H9 (cell line): ENCODE measurements at regions not wholly inside any gene's neighbourhood (a gene's known extent, or its start where the extent isn't known, plus 50 kb on each side); places are given as distances from the start of the nearest gene placed in this dataset.

ENCODE experiments used
- DNase-seq: peaks from one replicate; pipeline ENCODE4 v3.0.0-alpha.2; 2017
- H2AFZ ChIP-seq: one replicate; pipeline ENCODE4 v1.6.1; 2013; ENCODE audit warnings: mild to moderate bottlenecking, low read length, control low read depth, moderate library complexity
- H2AK5ac ChIP-seq: 2 replicates; pipeline ENCODE4 v1.6.1; 2013; ENCODE audit warnings: low read length, control low read depth, mixed read lengths; ENCODE audit not compliant: insufficient read length
- H2BK120ac ChIP-seq: one replicate; pipeline ENCODE4 v1.6.1; 2013; ENCODE audit warnings: low read depth, mild to moderate bottlenecking, low read length, control low read depth, inconsistent platforms; ENCODE audit not compliant: poor library complexity, severe bottlenecking
- H2BK12ac ChIP-seq: 2 replicates; pipeline ENCODE4 v1.6.1; 2013; ENCODE audit warnings: low read length, control low read depth, mixed read lengths, low read depth; ENCODE audit not compliant: insufficient read length
- H2BK15ac ChIP-seq: 2 replicates; pipeline ENCODE4 v1.6.1; 2013; ENCODE audit warnings: low read depth, low read length, control low read depth
- H2BK20ac ChIP-seq: one replicate; pipeline ENCODE4 v1.6.1; 2013; ENCODE audit warnings: low read depth, mild to moderate bottlenecking, low read length, control low read depth, inconsistent platforms; ENCODE audit not compliant: poor library complexity, severe bottlenecking
- H2BK5ac ChIP-seq: 2 replicates; pipeline ENCODE4 v1.6.1; 2013; ENCODE audit warnings: low read length, control low read depth, mixed read lengths; ENCODE audit not compliant: insufficient read length
- H3K14ac ChIP-seq: 2 replicates; pipeline ENCODE4 v1.6.1; 2013; ENCODE audit warnings: low read length, control low read depth; ENCODE audit not compliant: insufficient read depth
- H3K18ac ChIP-seq: 2 replicates; pipeline ENCODE4 v1.6.1; 2013; ENCODE audit warnings: low read depth, mild to moderate bottlenecking, mixed read lengths, low read length, control low read depth; ENCODE audit not compliant: insufficient read length
- H3K23ac ChIP-seq: 2 replicates; pipeline ENCODE4 v1.6.1; 2013; ENCODE audit warnings: low read length, control low read depth, mixed read lengths, low read depth; ENCODE audit not compliant: insufficient read length
- H3K23me2 ChIP-seq: 2 replicates; pipeline ENCODE4 v1.6.1; 2013; ENCODE audit warnings: low read depth, mild to moderate bottlenecking, mixed read lengths, low read length, control low read depth; ENCODE audit not compliant: insufficient read length, poor library complexity, severe bottlenecking
- H3K27ac ChIP-seq: 2 replicates; pipeline ENCODE4 v1.5.1; 2013; ENCODE audit warnings: low read length, control low read depth, mixed read lengths, low read depth; ENCODE audit not compliant: insufficient read length
- H3K27me3 ChIP-seq: 2 replicates; pipeline ENCODE4 v1.6.1; 2013; ENCODE audit warnings: low read length, control low read depth, inconsistent platforms; ENCODE audit not compliant: insufficient read depth
- H3K4ac ChIP-seq: 2 replicates; pipeline ENCODE4 v1.6.1; 2013; ENCODE audit warnings: low read depth, mild to moderate bottlenecking, control low read depth, inconsistent platforms, low read length, moderate library complexity
- H3K4me1 ChIP-seq: 2 replicates; pipeline ENCODE4 v1.6.1; 2013; ENCODE audit warnings: low read length, control low read depth, inconsistent platforms; ENCODE audit not compliant: insufficient read depth
- H3K4me2 ChIP-seq: 2 replicates; pipeline ENCODE4 v1.6.1; 2013; ENCODE audit warnings: low read length, control low read depth, mixed read lengths; ENCODE audit not compliant: insufficient read length, insufficient read depth
- H3K56ac ChIP-seq: 2 replicates; pipeline ENCODE4 v1.6.1; 2013; ENCODE audit warnings: low read depth, mild to moderate bottlenecking, mixed read lengths, low read length, control low read depth; ENCODE audit not compliant: insufficient read length
- H3K79me1 ChIP-seq: 2 replicates; pipeline ENCODE4 v1.6.1; 2013; ENCODE audit warnings: low read depth, mild to moderate bottlenecking, moderate library complexity, low read length, control low read depth, inconsistent platforms; ENCODE audit not compliant: insufficient read depth, poor library complexity, severe bottlenecking
- H3K79me2 ChIP-seq: 2 replicates; pipeline ENCODE4 v1.6.1; 2013; ENCODE audit warnings: low read length, control low read depth, inconsistent platforms; ENCODE audit not compliant: insufficient read depth
- H3K9ac ChIP-seq: 2 replicates; pipeline ENCODE4 v1.6.1; 2013; ENCODE audit warnings: low read length, control low read depth, mixed read lengths; ENCODE audit not compliant: insufficient read length; ENCODE audit errors: extremely low read depth
- H3K9me3 ChIP-seq: one replicate; pipeline ENCODE4 v1.6.1; 2013; ENCODE audit warnings: low read depth, low read length, inconsistent platforms; ENCODE audit not compliant: control insufficient read depth
- H3T11ph ChIP-seq: one replicate; pipeline ENCODE4 v1.6.1; 2013; ENCODE audit warnings: mild to moderate bottlenecking, low read length, control low read depth, inconsistent platforms
- H4K20me1 ChIP-seq: one replicate; pipeline ENCODE4 v1.6.1; 2013; ENCODE audit not compliant: control insufficient read depth, insufficient read length, insufficient read depth
- H4K5ac ChIP-seq: 2 replicates; pipeline ENCODE4 v1.6.1; 2013; ENCODE audit warnings: low read depth, mild to moderate bottlenecking, mixed read lengths, low read length, control low read depth; ENCODE audit not compliant: insufficient read length
- H4K8ac ChIP-seq: replicated peaks from 2 replicates; pipeline ENCODE4 v1.6.1; 2013; ENCODE audit warnings: low read length, control low read depth, mixed read lengths, low read depth; ENCODE audit not compliant: insufficient read length
- H4K91ac ChIP-seq: 2 replicates; pipeline ENCODE4 v1.6.1; 2013; ENCODE audit warnings: low read depth, mild to moderate bottlenecking, moderate library complexity, mixed read lengths, low read length, control low read depth; ENCODE audit not compliant: insufficient read length
- H3K27ac Mint-ChIP-seq, 3 experiments: 2 replicates in 2 of 3; 3 replicates in 1 of 3; pipeline ENCODE4 v1.8.0; 2020 to 2021; ENCODE audit warnings: mixed read lengths in 3 of 3, mild to moderate bottlenecking in 1 of 3, moderate library complexity in 1 of 3
- H3K27me3 Mint-ChIP-seq: 2 replicates; pipeline ENCODE4 v1.8.0; 2021; ENCODE audit warnings: low read depth, mild to moderate bottlenecking, moderate library complexity, mixed read lengths
- H3K36me3 Mint-ChIP-seq, 3 experiments: 2 replicates in 2 of 3; 3 replicates in 1 of 3; pipeline ENCODE4 v1.8.0; 2020 to 2021; ENCODE audit warnings: low read depth in 3 of 3, mixed read lengths in 3 of 3; ENCODE audit not compliant: insufficient read depth in 1 of 3
- H3K4me1 Mint-ChIP-seq, 2 experiments: 2 replicates each; pipeline ENCODE4 v1.8.0; 2020; ENCODE audit warnings: mixed read lengths in 2 of 2
- H3K4me3 Mint-ChIP-seq, 2 experiments: 2 replicates in 1 of 2; 3 replicates in 1 of 2; pipeline ENCODE4 v1.8.0; 2020 to 2021; ENCODE audit warnings: mild to moderate bottlenecking in 2 of 2, mixed read lengths in 2 of 2, moderate library complexity in 1 of 2
- H3K9me3 Mint-ChIP-seq, 2 experiments: 2 replicates in 1 of 2; 3 replicates in 1 of 2; pipeline ENCODE4 v1.8.0; 2020; ENCODE audit warnings: mild to moderate bottlenecking in 2 of 2, mixed read lengths in 2 of 2, moderate library complexity in 1 of 2
- CTCF ChIP-seq: fragments of 200-600 bp; sonication (generic); conservative IDR thresholded peaks from 3 replicates; pipeline ENCODE4 v1.8.0; 2021; ENCODE audit warnings: antibody characterized with exemption, mild to moderate bottlenecking
- WGBS: extraction: QIAGEN DNeasy Blood & Tissue Kit; methylation state at CpG from one replicate; pipeline ENCODE4 v1.1.7; 2013; ENCODE audit warnings: missing lambda C conversion rate, low lambda C conversion rate, mixed read lengths; ENCODE audit not compliant: insufficient read length; ENCODE audit errors: extremely low coverage; 5-methylcytosine and 5-hydroxymethylcytosine counted together

- peaks cover 2% of the 10 kb centered on the region for H3K27me3 Mint-ChIP-seq
- no peak overlapping the region for H4K8ac ChIP-seq
- no peak overlapping the region for H3K4me2 ChIP-seq
- H2BK120ac ChIP-seq, result no peak overlapping the region
- H3K4me1 Mint-ChIP-seq, result no peaks in the 10 kb centered on the region
- no peaks in the 10 kb centered on the region for H3K4me1 ChIP-seq
- H3K18ac ChIP-seq, result no peak overlapping the region
- H3K4ac ChIP-seq, result no peak overlapping the region
- TF ChIP-seq CTCF, result no peak
- H3K27ac ChIP-seq, result no peak overlapping the region
- H2BK5ac ChIP-seq, result no peak overlapping the region
- no peak overlapping the region for H3K4me3 Mint-ChIP-seq
- no peaks in the 10 kb centered on the region for H3K79me1 ChIP-seq
- no peak for DNase-seq
- H2BK20ac ChIP-seq, result no peak overlapping the region
- H2BK15ac ChIP-seq, result no peak overlapping the region
- no peaks in the 10 kb centered on the region for H4K20me1 ChIP-seq
- no peaks in the 10 kb centered on the region for H3K79me2 ChIP-seq
- no peaks in the 10 kb centered on the region for H3K36me3 Mint-ChIP-seq
- H3T11ph ChIP-seq, result no peak overlapping the region
- no peak overlapping the region for H3K9ac ChIP-seq
- no peak overlapping the region for H4K5ac ChIP-seq
- no peak overlapping the region for H3K14ac ChIP-seq
- H3K23ac ChIP-seq, result no peak overlapping the region
- H3K23me2 ChIP-seq, result no peaks in the 10 kb centered on the region
- no peaks in the 10 kb centered on the region for H3K27me3 ChIP-seq
- H3K27ac Mint-ChIP-seq, result no peak overlapping the region
- no peak overlapping the region for H3K56ac ChIP-seq
- WGBS, result no CpG with 5 or more reads among the region's 6 CpGs
- no peak overlapping the region for H2AK5ac ChIP-seq
- H3K9me3 ChIP-seq, result no peaks in the 10 kb centered on the region
- H4K91ac ChIP-seq, result no peak overlapping the region
- no peak overlapping the region for H2BK12ac ChIP-seq
- H2AFZ ChIP-seq, result no peak overlapping the region
- H3K9me3 Mint-ChIP-seq, result no peaks in the 10 kb centered on the region
Measured at GRCh38 chr15:95278532-95279245, 1047.3 kb downstream of the MCTP2 start.
